SK-N-SH treated with all-trans-retinoic acid at 6 μM for 48 hours (cell line): ENCODE measurements at regions not wholly inside any gene's neighbourhood (a gene's known extent, or its start where the extent isn't known, plus 50 kb on each side); places are given as distances from the start of the nearest gene placed in this dataset.

Experiments used
- ARNTL ChIP-seq: fragments of 450-650 bp; formaldehyde crosslinking; IDR thresholded peaks from 2 replicates; pipeline ENCODE4 v1.5.0; 2020; ENCODE audit warnings: low read depth, mild to moderate bottlenecking, moderate library complexity, borderline replicate concordance
- ISL1 ChIP-seq: fragments of 250-450 bp; sonication (Bioruptor Pico); IDR thresholded peaks from 2 replicates; pipeline ENCODE4 v2.1.2; 2022; ENCODE audit warnings: mild to moderate bottlenecking, moderate library complexity
- RARB ChIP-seq: fragments of 250-450 bp; sonication (Bioruptor Pico); IDR thresholded peaks from 2 replicates; pipeline ENCODE4 v1.8.0; 2021; ENCODE audit warnings: mild to moderate bottlenecking, moderate library complexity
- TCF4 ChIP-seq: fragments of 250-450 bp; sonication (Bioruptor Pico); IDR thresholded peaks from 2 replicates; pipeline ENCODE4 v1.8.0; 2021; ENCODE audit warnings: mild to moderate bottlenecking, moderate library complexity, borderline replicate concordance
- ZFP3 ChIP-seq: fragments of 250-450 bp; sonication (Bioruptor Pico); IDR thresholded peaks from 2 replicates; pipeline ENCODE4 v1.5.0; 2020; ENCODE audit warnings: mild to moderate bottlenecking, moderate library complexity
- TF ChIP-seq, protein P1 (sequence below): fragments of 250-450 bp; sonication (Bioruptor Pico); IDR thresholded peaks from 2 replicates; pipeline ENCODE4 v1.8.0; 2021; ENCODE audit warnings: low read depth, mild to moderate bottlenecking, moderate library complexity, borderline replicate concordance
- TF ChIP-seq, protein P2 (sequence below): fragments of 250-450 bp; sonication (Bioruptor Pico); IDR thresholded peaks from 2 replicates; pipeline ENCODE4 v1.5.1; 2021; ENCODE audit warnings: mild to moderate bottlenecking, moderate library complexity
- TF ChIP-seq, protein P3 (sequence below): fragments of 250-450 bp; sonication (Bioruptor Pico); IDR thresholded peaks from 2 replicates; pipeline ENCODE4 v1.8.0; 2020; ENCODE audit warnings: mild to moderate bottlenecking, moderate library complexity, borderline replicate concordance
- TF ChIP-seq, protein P4 (sequence below): fragments of 250-450 bp; sonication (Bioruptor Pico); IDR thresholded peaks from 2 replicates; pipeline ENCODE4 v1.5.1; 2020; ENCODE audit warnings: low read depth, mild to moderate bottlenecking, moderate library complexity

DNA sequence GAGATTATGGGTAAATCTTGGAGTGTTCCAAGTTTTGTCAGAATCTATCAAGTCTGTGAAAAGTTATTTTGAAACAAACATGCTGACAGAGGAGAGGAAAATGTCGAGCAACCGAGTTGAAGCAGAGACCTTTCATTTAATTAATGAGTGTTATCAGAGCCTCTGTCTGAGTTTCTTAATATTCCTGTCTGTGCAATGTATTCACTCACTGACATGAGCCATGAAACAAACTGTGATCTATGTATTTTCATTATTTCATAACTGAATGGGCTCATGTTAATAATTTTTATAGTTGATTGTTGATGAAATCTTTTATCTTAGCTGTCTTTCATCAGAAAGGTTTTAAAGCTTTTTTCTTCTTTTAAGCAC is 144.2 kb upstream of the FAR2 start:
- TF ChIP-seq TCF4 (CRISPR knock-in tag) = no peak
- TF ChIP-seq, protein P1, sequence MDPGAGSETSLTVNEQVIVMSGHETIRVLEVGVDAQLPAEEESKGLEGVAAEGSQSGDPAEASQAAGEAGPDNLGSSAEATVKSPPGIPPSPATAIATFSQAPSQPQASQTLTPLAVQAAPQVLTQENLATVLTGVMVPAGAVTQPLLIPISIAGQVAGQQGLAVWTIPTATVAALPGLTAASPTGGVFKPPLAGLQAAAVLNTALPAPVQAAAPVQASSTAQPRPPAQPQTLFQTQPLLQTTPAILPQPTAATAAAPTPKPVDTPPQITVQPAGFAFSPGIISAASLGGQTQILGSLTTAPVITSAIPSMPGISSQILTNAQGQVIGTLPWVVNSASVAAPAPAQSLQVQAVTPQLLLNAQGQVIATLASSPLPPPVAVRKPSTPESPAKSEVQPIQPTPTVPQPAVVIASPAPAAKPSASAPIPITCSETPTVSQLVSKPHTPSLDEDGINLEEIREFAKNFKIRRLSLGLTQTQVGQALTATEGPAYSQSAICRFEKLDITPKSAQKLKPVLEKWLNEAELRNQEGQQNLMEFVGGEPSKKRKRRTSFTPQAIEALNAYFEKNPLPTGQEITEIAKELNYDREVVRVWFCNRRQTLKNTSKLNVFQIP = no peak
- TF ChIP-seq ZFP3 (CRISPR knock-in tag) = no peak
- TF ChIP-seq, protein P2, sequence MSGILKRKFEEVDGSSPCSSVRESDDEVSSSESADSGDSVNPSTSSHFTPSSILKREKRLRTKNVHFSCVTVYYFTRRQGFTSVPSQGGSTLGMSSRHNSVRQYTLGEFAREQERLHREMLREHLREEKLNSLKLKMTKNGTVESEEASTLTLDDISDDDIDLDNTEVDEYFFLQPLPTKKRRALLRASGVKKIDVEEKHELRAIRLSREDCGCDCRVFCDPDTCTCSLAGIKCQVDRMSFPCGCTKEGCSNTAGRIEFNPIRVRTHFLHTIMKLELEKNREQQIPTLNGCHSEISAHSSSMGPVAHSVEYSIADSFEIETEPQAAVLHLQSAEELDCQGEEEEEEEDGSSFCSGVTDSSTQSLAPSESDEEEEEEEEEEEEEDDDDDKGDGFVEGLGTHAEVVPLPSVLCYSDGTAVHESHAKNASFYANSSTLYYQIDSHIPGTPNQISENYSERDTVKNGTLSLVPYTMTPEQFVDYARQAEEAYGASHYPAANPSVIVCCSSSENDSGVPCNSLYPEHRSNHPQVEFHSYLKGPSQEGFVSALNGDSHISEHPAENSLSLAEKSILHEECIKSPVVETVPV (CRISPR knock-in tag) = no peak
- no peak for TF ChIP-seq RARB (CRISPR knock-in tag)
- TF ChIP-seq ISL1 (CRISPR knock-in tag) = peak; percentile 80
- TF ChIP-seq, protein P3, sequence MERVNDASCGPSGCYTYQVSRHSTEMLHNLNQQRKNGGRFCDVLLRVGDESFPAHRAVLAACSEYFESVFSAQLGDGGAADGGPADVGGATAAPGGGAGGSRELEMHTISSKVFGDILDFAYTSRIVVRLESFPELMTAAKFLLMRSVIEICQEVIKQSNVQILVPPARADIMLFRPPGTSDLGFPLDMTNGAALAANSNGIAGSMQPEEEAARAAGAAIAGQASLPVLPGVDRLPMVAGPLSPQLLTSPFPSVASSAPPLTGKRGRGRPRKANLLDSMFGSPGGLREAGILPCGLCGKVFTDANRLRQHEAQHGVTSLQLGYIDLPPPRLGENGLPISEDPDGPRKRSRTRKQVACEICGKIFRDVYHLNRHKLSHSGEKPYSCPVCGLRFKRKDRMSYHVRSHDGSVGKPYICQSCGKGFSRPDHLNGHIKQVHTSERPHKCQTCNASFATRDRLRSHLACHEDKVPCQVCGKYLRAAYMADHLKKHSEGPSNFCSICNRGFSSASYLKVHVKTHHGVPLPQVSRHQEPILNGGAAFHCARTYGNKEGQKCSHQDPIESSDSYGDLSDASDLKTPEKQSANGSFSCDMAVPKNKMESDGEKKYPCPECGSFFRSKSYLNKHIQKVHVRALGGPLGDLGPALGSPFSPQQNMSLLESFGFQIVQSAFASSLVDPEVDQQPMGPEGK (CRISPR knock-in tag) = no peak
- TF ChIP-seq, protein P4, sequence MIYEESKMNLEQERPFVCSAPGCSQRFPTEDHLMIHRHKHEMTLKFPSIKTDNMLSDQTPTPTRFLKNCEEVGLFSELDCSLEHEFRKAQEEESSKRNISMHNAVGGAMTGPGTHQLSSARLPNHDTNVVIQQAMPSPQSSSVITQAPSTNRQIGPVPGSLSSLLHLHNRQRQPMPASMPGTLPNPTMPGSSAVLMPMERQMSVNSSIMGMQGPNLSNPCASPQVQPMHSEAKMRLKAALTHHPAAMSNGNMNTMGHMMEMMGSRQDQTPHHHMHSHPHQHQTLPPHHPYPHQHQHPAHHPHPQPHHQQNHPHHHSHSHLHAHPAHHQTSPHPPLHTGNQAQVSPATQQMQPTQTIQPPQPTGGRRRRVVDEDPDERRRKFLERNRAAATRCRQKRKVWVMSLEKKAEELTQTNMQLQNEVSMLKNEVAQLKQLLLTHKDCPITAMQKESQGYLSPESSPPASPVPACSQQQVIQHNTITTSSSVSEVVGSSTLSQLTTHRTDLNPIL (CRISPR knock-in tag) = no peak
- TF ChIP-seq ARNTL (CRISPR knock-in tag) = no peak
